ENCODE measurements at regions not wholly inside any gene's neighbourhood (a gene's known extent, or its start where the extent isn't known, plus 50 kb on each side); places are given as distances from the start of the nearest gene placed in this dataset.

DNA sequence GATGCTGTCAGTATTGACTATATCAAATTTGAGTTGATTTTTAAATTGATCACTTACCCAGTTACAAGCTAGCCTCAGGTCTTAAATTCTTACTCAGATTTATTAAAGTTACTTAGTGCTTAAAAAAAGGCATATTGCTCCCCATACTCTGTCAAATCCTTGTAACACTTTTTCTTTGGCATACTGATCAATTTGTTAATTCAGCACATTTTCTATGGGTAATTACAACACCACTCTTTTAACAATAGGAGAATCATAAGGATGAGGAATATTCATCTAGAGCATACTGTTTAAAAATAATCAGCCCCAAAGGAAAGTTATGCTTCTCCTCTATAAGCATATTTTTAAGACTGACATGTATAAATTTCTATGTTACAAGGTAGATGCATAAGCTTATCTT, 482.5 kb downstream of the PABPC4L start:
- TF ChIP-seq ZNF354C (tag by site-specific recombination; IDR thresholded peaks at IDR 0.05; ENCODE audit: borderline replicate concordance, low read depth) (no peak), ZBTB21 (tag by site-specific recombination; IDR thresholded peaks at IDR 0.05) (no peak), HOXC10 (CRISPR knock-in tag; IDR thresholded peaks at IDR 0.05) (no peak), ZNF324 (tag by site-specific recombination; IDR thresholded peaks at IDR 0.05) (no peak), ZBTB48 (tag by site-specific recombination; IDR thresholded peaks at IDR 0.05) (no peak), TRIM28 (IDR thresholded peaks at IDR 0.05; ENCODE audit: borderline replicate concordance, low read length) (no peak), ZNF664 (tag by site-specific recombination; IDR thresholded peaks at IDR 0.05) (no peak), MEIS1 (CRISPR knock-in tag; IDR thresholded peaks at IDR 0.05; ENCODE audit: borderline replicate concordance) (no peak), ZNF366 (tag by site-specific recombination; conservative IDR thresholded peaks at IDR 0.05) (no peak), TCF7L2 (IDR thresholded peaks at IDR 0.05; ENCODE audit: borderline replicate concordance, low read depth, low read length) (no peak), ZBTB11 (tag by site-specific recombination; conservative IDR thresholded peaks at IDR 0.05; ENCODE audit: low read depth) (no peak), ZNF138 (tag by site-specific recombination; IDR thresholded peaks at IDR 0.05; ENCODE audit: borderline replicate concordance) (no peak)
- TF ChIP-seq, protein P1, sequence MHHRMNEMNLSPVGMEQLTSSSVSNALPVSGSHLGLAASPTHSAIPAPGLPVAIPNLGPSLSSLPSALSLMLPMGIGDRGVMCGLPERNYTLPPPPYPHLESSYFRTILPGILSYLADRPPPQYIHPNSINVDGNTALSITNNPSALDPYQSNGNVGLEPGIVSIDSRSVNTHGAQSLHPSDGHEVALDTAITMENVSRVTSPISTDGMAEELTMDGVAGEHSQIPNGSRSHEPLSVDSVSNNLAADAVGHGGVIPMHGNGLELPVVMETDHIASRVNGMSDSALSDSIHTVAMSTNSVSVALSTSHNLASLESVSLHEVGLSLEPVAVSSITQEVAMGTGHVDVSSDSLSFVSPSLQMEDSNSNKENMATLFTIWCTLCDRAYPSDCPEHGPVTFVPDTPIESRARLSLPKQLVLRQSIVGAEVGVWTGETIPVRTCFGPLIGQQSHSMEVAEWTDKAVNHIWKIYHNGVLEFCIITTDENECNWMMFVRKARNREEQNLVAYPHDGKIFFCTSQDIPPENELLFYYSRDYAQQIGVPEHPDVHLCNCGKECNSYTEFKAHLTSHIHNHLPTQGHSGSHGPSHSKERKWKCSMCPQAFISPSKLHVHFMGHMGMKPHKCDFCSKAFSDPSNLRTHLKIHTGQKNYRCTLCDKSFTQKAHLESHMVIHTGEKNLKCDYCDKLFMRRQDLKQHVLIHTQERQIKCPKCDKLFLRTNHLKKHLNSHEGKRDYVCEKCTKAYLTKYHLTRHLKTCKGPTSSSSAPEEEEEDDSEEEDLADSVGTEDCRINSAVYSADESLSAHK (tag by site-specific recombination; IDR thresholded peaks at IDR 0.05): no peak
- TF ChIP-seq, protein P2, sequence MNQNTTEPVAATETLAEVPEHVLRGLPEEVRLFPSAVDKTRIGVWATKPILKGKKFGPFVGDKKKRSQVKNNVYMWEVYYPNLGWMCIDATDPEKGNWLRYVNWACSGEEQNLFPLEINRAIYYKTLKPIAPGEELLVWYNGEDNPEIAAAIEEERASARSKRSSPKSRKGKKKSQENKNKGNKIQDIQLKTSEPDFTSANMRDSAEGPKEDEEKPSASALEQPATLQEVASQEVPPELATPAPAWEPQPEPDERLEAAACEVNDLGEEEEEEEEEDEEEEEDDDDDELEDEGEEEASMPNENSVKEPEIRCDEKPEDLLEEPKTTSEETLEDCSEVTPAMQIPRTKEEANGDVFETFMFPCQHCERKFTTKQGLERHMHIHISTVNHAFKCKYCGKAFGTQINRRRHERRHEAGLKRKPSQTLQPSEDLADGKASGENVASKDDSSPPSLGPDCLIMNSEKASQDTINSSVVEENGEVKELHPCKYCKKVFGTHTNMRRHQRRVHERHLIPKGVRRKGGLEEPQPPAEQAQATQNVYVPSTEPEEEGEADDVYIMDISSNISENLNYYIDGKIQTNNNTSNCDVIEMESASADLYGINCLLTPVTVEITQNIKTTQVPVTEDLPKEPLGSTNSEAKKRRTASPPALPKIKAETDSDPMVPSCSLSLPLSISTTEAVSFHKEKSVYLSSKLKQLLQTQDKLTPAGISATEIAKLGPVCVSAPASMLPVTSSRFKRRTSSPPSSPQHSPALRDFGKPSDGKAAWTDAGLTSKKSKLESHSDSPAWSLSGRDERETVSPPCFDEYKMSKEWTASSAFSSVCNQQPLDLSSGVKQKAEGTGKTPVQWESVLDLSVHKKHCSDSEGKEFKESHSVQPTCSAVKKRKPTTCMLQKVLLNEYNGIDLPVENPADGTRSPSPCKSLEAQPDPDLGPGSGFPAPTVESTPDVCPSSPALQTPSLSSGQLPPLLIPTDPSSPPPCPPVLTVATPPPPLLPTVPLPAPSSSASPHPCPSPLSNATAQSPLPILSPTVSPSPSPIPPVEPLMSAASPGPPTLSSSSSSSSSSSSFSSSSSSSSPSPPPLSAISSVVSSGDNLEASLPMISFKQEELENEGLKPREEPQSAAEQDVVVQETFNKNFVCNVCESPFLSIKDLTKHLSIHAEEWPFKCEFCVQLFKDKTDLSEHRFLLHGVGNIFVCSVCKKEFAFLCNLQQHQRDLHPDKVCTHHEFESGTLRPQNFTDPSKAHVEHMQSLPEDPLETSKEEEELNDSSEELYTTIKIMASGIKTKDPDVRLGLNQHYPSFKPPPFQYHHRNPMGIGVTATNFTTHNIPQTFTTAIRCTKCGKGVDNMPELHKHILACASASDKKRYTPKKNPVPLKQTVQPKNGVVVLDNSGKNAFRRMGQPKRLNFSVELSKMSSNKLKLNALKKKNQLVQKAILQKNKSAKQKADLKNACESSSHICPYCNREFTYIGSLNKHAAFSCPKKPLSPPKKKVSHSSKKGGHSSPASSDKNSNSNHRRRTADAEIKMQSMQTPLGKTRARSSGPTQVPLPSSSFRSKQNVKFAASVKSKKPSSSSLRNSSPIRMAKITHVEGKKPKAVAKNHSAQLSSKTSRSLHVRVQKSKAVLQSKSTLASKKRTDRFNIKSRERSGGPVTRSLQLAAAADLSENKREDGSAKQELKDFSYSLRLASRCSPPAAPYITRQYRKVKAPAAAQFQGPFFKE (tag by site-specific recombination; IDR thresholded peaks at IDR 0.05; ENCODE audit: borderline replicate concordance): no peak
- Histone ChIP-seq H3K9me3 (ENCODE audit: control insufficient read depth, insufficient read depth, low read depth, low read length) (no peaks in the 10 kb centered on the region), H3K4me1 (ENCODE audit: control insufficient read depth, insufficient read depth, low read length) (no peaks in the 10 kb centered on the region), H3K27ac (ENCODE audit: extremely low read depth, low read depth, low read length) (no peak overlapping the region), H3K36me3 (ENCODE audit: control insufficient read depth in 2 of 2, insufficient read depth in 1 of 2, low read length in 2 of 2) (no peaks in the 10 kb centered on the region), H3K4me3 (ENCODE audit: low read depth, low read length) (no peak overlapping the region)
- ChIA-PET CTCF (no interaction called here), POLR2A (no interaction called here)

DNA sequence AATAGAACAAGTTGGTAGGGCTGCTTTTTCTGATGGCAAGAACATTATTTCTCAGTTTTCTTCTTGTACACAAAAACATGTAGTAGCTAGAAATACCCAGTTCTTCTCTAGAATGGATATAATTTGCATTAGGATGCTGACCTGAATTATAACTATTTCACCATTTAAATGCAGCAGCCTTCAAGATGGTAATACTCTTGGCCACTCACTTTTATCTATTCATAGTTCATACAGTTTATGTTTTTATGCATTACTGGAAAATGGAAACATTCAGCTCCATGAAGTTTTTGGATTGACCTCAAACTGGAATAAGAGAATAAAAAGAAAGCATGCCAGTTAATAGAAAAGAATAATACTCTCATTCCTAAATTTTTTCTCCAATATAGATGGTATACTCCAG, 487.4 kb downstream of the PABPC4L start:
- TF ChIP-seq ZSCAN18 (tag by site-specific recombination; IDR thresholded peaks at IDR 0.05) (no peak), ZNF335 (tag by site-specific recombination; conservative IDR thresholded peaks at IDR 0.05) (no peak), ZNF146 (tag by site-specific recombination; IDR thresholded peaks at IDR 0.05) (no peak), ZNF664 (tag by site-specific recombination; IDR thresholded peaks at IDR 0.05) (no peak), ZNF596 (tag by site-specific recombination; IDR thresholded peaks at IDR 0.05) (no peak)
- TF ChIP-seq, protein P1 (tag by site-specific recombination; IDR thresholded peaks at IDR 0.05): no peak
- CTCF ChIA-PET: no interaction called here
- Histone ChIP-seq H3K4me1 (ENCODE audit: control insufficient read depth, insufficient read depth, low read length) (no peaks in the 10 kb centered on the region), H3K4me3 (ENCODE audit: low read depth, low read length) (no peak overlapping the region), H3K36me3 (ENCODE audit: control insufficient read depth in 2 of 2, insufficient read depth in 1 of 2, low read length in 2 of 2) (no peaks in the 10 kb centered on the region), H3K9me3 (ENCODE audit: control insufficient read depth, insufficient read depth, low read depth, low read length) (no peaks in the 10 kb centered on the region), H3K27ac (ENCODE audit: extremely low read depth, low read depth, low read length) (no peak overlapping the region)
- POLR2A ChIA-PET: no interaction called here
